DMS79 (cell line): ENCODE measurements at regions not wholly inside any gene's neighbourhood (a gene's known extent, or its start where the extent isn't known, plus 50 kb on each side); places are given as distances from the start of the nearest gene placed in this dataset.
"Not testable (repeated sequence)": the region's sequence is repeated elsewhere in the genome, so short reads cannot be mapped to it uniquely, and the experiment has no call there.

Experiments used
- DNase-seq: peaks from one replicate; lab custom pipeline; 2025; lab: John Stamatoyannopoulos, UW

- no peak for DNase-seq
These were observed 139.4 kb downstream of the ID4 start for GRCh38 chr6:19976411-19977129.

GRCh38 chr6:19979059-19979458 lies 141.9 kb downstream of the ID4 start:
- DNase-seq = no peak

GRCh38 chr6:19979986-19980385 lies 142.8 kb downstream of the ID4 start:
- no peak for DNase-seq

GRCh38 chr6:19983374-19983773 lies 146.2 kb downstream of the ID4 start:
- no peak for DNase-seq

GRCh38 chr6:19986691-19987438 lies 149.7 kb downstream of the ID4 start:
- DNase-seq = no peak

- no peak for DNase-seq
These were observed 151.4 kb downstream of the ID4 start for GRCh38 chr6:19988555-19988954.

GRCh38 chr6:19991176-19991575 lies 154.0 kb downstream of the ID4 start:
- no peak for DNase-seq

- DNase-seq = peak; percentile 49
These were observed 157.7 kb downstream of the ID4 start for GRCh38 chr6:19994909-19995308.

GRCh38 chr6:19995575-19996257 lies 158.5 kb downstream of the ID4 start:
- peak; percentile 84 for DNase-seq

GRCh38 chr6:19997104-19997503 lies 159.9 kb downstream of the ID4 start:
- no peak for DNase-seq

- DNase-seq = peak; percentile 73
These were observed 161.4 kb downstream of the ID4 start for GRCh38 chr6:19998541-19998940.

GRCh38 chr6:19999319-20000191 lies 162.4 kb downstream of the ID4 start:
- DNase-seq = no peak

GRCh38 chr6:20001286-20001685 lies 164.1 kb downstream of the ID4 start:
- DNase-seq = no peak

GRCh38 chr6:20006037-20006436 lies 168.9 kb downstream of the ID4 start:
- no peak for DNase-seq

- no peak for DNase-seq
These were observed 171.0 kb downstream of the ID4 start for GRCh38 chr6:20008131-20008530.

- no peak for DNase-seq
These were observed 176.1 kb downstream of the ID4 start for GRCh38 chr6:20013066-20013861.

- DNase-seq = no peak
These were observed 177.3 kb downstream of the ID4 start for GRCh38 chr6:20014508-20014907.

- DNase-seq = no peak
These were observed 183.4 kb downstream of the ID4 start for GRCh38 chr6:20020526-20020925.

GRCh38 chr6:20021795-20022194 lies 184.6 kb downstream of the ID4 start:
- peak; percentile 64 for DNase-seq

- not testable (repeated sequence) for DNase-seq
These were observed 186.6 kb downstream of the ID4 start for GRCh38 chr6:20023549-20024315.
